Mammary epithelial cell (primary cell): ENCODE measurements at regions not wholly inside any gene's neighbourhood (a gene's known extent, or its start where the extent isn't known, plus 50 kb on each side); places are given as distances from the start of the nearest gene placed in this dataset.

Experiments used
- CTCF ChIP-seq, 2 donors: IDR thresholded peaks in 1 of 2; conservative IDR thresholded peaks in 1 of 2; 2 replicates each; pipeline ENCODE4 v1.5.1; 2011 to 2012; ENCODE audit warnings: inconsistent platforms in 2 of 2, low read length in 2 of 2, mild to moderate bottlenecking in 2 of 2, control low read depth in 1 of 2, low read depth in 1 of 2; ENCODE audit not compliant: insufficient read depth in 1 of 2; ENCODE audit errors: extremely low read depth in 1 of 2
- EZH2 ChIP-seq: IDR thresholded peaks from 2 replicates; pipeline ENCODE4 v1.6.1; 2012; ENCODE audit warnings: low read length, inconsistent platforms, borderline replicate concordance

GRCh38 chr6:74677463-74677862, 528.4 kb downstream of the COL12A1 start:
- TF ChIP-seq CTCF (conservative IDR thresholded peaks at IDR 0.05 in 1 of 2, IDR thresholded peaks at IDR 0.05 in 1 of 2; ENCODE audit: extremely low read depth in 1 of 2, insufficient read depth in 1 of 2, low read depth in 1 of 2, low read length in 2 of 2) (no peak), EZH2 (no peak)
